H1 (cell line): ENCODE measurements at regions not wholly inside any gene's neighbourhood (a gene's known extent, or its start where the extent isn't known, plus 50 kb on each side); places are given as distances from the start of the nearest gene placed in this dataset.

Experiments used
- CHD1 ChIP-seq: IDR thresholded peaks from 2 replicates; pipeline ENCODE4 v1.6.1; 2012; ENCODE audit warnings: low read depth, low read length, improper control_type of control experiment

GRCh38 chr4:126445596-126445995 is 1130.8 kb downstream of the FAT4 start (continued):
- no peak for TF ChIP-seq CHD1
